Upper lobe of right lung (tissue), 1 donor: ENCODE measurements at regions not wholly inside any gene's neighbourhood (a gene's known extent, or its start where the extent isn't known, plus 50 kb on each side); places are given as distances from the start of the nearest gene placed in this dataset.
"Not testable (repeated sequence)": the region's sequence is repeated elsewhere in the genome, so short reads cannot be mapped to it uniquely, and the experiment has no call there.

Experiments used
- ATAC-seq: fragments of 200-7000 bp; cut with Tn5 transposase; one replicate; pipeline ENCODE4 v1.9.1; 2020; ENCODE audit warnings: mild to moderate bottlenecking, moderate library complexity
- DNase-seq: peaks from one replicate; pipeline ENCODE4 v3.0.0-alpha.2; 2020
- H3K27ac ChIP-seq: fragments of 200-600 bp; one replicate; pipeline ENCODE4 v1.8.0; 2022
- H3K27me3 ChIP-seq: fragments of 200-600 bp; one replicate; pipeline ENCODE4 v1.8.0; 2022; ENCODE audit warnings: mild to moderate bottlenecking
- H3K36me3 ChIP-seq: fragments of 200-600 bp; one replicate; pipeline ENCODE4 v1.8.0; 2022
- H3K4me1 ChIP-seq: fragments of 200-600 bp; one replicate; pipeline ENCODE4 v1.8.0; 2022
- H3K4me3 ChIP-seq: fragments of 200-600 bp; one replicate; pipeline ENCODE4 v1.8.0; 2022; ENCODE audit warnings: mild to moderate bottlenecking
- H3K9me3 ChIP-seq: fragments of 200-600 bp; one replicate; pipeline ENCODE4 v1.8.0; 2022
- CTCF ChIP-seq: fragments of 200-600 bp; IDR thresholded peaks from one replicate; pipeline ENCODE4 v1.8.0; 2022; ENCODE audit warnings: antibody characterized with exemption
- intact Hi-C: fragments of 100-400 bp; cut with DNase I; formaldehyde crosslinking; loops from one replicate; pipeline ENCODE4 v1.11.0; 2022
- donor health status: DM: no; HTN: yes; CAD: no; lungs with severe emphysema.

DNA sequence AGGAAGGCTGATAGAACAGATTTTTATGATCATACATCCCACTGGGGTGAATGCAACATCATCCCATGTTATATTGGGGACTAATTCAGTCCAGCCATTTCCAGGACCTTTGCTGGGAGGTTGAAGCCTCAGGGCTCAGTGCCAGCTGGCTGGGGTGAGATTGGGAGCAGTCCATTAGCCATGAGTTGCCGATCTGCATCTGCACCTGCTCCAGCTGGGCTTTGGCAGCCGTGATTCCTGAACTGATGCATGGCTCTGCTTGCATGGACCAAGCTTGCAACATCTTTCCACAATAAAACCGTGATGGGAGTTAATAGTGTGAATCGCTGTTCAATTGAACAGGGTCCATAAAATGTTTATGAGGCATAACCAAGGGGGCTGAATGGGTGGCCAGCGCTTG lies 346.9 kb downstream of the TYW1 start:
- ATAC-seq = no peak
- Histone ChIP-seq H3K9me3 (no peaks in the 10 kb centered on the region), H3K4me1 (no peaks in the 10 kb centered on the region), H3K27me3 (no peaks in the 10 kb centered on the region), H3K4me3 (no peak overlapping the region), H3K36me3 (peaks cover 5% of the 10 kb centered on the region), H3K27ac (no peak overlapping the region)
- TF ChIP-seq CTCF = no peak
- intact Hi-C loops = no loop called here
- DNase-seq = peak; percentile 35

DNA sequence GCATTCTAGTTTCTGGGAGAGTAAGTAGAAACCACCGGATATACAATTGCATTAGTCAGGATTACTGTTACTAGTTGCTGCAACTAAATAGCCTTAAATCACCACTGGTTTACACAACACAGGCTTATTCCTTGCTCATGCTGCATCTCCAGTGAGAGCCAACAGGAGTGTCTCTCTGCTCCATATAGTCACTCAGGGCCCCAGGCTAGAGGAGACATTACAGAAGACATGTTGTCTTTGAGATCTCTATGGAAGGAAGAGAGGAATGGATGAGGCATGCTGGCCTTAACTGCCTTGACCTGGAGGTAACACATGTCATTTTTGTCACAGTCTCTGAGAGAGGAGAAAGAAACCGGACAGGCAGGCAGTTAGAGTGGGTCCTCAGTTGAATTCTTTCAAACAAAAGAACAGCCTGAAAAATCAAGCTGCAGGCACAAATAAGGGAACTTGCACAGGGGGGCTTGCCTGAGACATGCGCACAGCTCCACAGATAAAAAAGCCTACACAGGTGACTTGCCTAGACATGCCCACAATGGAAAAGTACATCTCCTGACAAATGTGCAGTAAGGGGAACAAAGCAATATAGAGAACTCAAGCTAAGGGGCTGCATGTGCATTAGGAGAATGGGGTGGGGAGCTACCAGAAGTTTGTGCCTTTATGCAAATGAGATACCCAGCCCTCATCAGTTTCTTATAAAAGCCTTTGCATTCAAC lies 348.0 kb downstream of the TYW1 start:
- Histone ChIP-seq H3K27ac (no peak overlapping the region), H3K36me3 (peaks cover 5% of the 10 kb centered on the region), H3K27me3 (no peaks in the 10 kb centered on the region), H3K4me3 (no peak overlapping the region), H3K9me3 (no peaks in the 10 kb centered on the region), H3K4me1 (no peaks in the 10 kb centered on the region)
- no peak for TF ChIP-seq CTCF
- ATAC-seq (no peak), DNase-seq (no peak)
- intact Hi-C loops = no loop called here

GRCh38 chr7:67346126-67346525 lies 349.5 kb downstream of the TYW1 start:
- TF ChIP-seq CTCF = no peak
- intact Hi-C loops = no loop called here
- no peaks in the 10 kb centered on the region for H3K27me3 ChIP-seq
- ATAC-seq = no peak
- H3K36me3 ChIP-seq = no peaks in the 10 kb centered on the region
- no peak for DNase-seq
- H3K27ac ChIP-seq = no peak overlapping the region
- no peak overlapping the region for H3K4me3 ChIP-seq
- no peaks in the 10 kb centered on the region for H3K4me1 ChIP-seq
- no peaks in the 10 kb centered on the region for H3K9me3 ChIP-seq

DNA sequence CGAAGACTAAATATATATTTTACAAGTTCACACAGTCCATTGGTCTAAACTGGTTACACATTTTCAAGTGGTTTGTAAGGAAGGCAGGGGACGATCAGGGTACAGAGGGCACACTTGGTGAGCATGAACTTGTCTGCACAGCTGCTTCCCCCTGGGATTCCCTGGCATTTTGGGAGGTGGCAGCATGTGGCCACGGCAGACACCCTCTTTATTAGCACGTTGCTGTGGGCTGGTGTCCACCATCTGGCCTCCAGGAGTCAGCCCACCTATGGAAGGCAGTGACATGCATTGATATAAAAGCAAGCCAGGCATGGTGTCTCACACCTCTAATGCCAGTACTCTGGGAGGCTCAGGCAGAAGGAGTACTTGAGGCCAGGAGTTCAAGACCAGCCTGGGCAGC lies 350.2 kb downstream of the TYW1 start:
- Histone ChIP-seq H3K4me1 (no peaks in the 10 kb centered on the region), H3K27ac (no peak overlapping the region), H3K4me3 (no peak overlapping the region), H3K27me3 (no peaks in the 10 kb centered on the region), H3K36me3 (no peaks in the 10 kb centered on the region), H3K9me3 (no peaks in the 10 kb centered on the region)
- intact Hi-C loops = no loop called here
- no peak for TF ChIP-seq CTCF
- ATAC-seq = no peak
- DNase-seq = no peak

DNA sequence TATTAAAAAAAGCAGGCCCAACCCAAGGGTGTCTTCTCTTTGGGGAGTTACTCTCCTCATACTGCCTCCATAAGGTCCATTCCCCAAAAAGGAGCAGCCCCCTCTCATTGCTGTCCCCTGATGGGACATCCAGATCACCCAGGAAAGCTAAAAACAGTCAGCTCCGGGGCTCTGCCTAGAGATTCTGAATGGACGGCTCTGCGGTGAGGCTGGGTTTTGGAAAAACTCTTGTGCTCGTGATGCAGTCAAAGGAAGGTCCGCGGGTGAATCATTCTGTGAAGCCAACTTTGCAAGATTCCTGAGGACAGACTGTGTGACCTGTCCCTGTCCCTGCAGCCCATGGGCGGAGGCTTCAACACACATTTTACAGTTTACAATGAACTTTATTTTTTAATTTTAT lies 351.5 kb downstream of the TYW1 start:
- Histone ChIP-seq H3K27ac (no peak overlapping the region), H3K27me3 (no peaks in the 10 kb centered on the region), H3K4me3 (no peak overlapping the region), H3K4me1 (no peaks in the 10 kb centered on the region), H3K36me3 (no peaks in the 10 kb centered on the region), H3K9me3 (no peaks in the 10 kb centered on the region)
- no peak for TF ChIP-seq CTCF
- intact Hi-C loops = no loop called here
- DNase-seq (no peak), ATAC-seq (no peak)

DNA sequence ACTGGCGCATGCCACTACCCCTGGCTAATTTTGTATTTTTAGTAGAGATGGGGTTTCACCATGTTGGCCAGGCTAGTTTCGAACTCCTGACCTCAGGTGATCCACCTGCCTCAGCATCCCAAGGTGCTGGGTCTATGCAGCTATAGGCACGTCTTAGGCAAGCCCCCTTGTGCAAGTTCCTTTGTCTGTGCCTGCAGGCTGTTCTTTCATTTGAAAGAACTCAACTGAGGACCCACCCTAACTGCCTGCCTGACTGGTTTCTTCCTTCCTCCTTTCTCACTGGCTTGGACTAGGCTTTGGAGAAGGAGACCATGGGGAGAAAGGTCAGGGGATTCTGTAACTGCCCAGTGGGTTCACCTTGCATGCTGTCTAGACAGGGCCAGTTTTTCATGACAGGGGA lies 361.0 kb downstream of the TYW1 start:
- not testable (repeated sequence) for H3K27me3 ChIP-seq, ATAC-seq, H3K27ac ChIP-seq

GRCh38 chr7:67358316-67358715 lies 361.7 kb downstream of the TYW1 start:
- H3K4me1 ChIP-seq, intact Hi-C loops, H3K27ac ChIP-seq, ATAC-seq, H3K27me3 ChIP-seq, H3K36me3 ChIP-seq, H3K4me3 ChIP-seq, DNase-seq, H3K9me3 ChIP-seq: not testable (repeated sequence)

More for the DNA sequence above, 361.0 kb downstream of the TYW1 start:
- H3K9me3 ChIP-seq, H3K4me1 ChIP-seq, H3K36me3 ChIP-seq, intact Hi-C loops, H3K4me3 ChIP-seq, DNase-seq: not testable (repeated sequence)

DNA sequence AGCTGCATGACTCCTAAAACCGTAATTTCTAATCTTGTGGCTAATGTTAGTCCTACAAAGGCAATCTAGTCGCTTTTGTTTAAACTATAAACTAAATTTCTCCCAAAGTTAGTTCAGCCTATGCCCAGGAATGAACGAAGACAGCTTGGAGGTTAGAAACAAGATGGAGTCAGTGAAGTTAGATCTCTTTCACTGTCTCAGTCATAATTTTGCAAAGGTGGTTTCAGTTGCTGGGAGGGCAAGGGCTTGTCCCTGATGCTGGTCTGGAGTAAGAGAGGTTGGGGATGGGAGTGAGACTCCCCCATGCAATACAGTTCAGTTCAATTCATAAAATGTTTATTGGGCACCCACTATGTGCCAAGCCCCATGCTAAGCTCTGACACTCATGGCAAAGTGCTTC lies 362.1 kb downstream of the TYW1 start:
- intact Hi-C loops, ATAC-seq, H3K27ac ChIP-seq, H3K9me3 ChIP-seq, DNase-seq, H3K4me1 ChIP-seq, H3K4me3 ChIP-seq, H3K36me3 ChIP-seq, H3K27me3 ChIP-seq: not testable (repeated sequence)
